ENCODE measurements at regions not wholly inside any gene's neighbourhood (a gene's known extent, or its start where the extent isn't known, plus 50 kb on each side); places are given as distances from the start of the nearest gene placed in this dataset.
A peak's percentile ranks its signal among the peaks of the same experiment; 100 is the strongest.

- no peak for DNase-seq
Measured at GRCh38 chr5:4243479-4244264, 648.0 kb downstream of the IRX1 start.

DNA sequence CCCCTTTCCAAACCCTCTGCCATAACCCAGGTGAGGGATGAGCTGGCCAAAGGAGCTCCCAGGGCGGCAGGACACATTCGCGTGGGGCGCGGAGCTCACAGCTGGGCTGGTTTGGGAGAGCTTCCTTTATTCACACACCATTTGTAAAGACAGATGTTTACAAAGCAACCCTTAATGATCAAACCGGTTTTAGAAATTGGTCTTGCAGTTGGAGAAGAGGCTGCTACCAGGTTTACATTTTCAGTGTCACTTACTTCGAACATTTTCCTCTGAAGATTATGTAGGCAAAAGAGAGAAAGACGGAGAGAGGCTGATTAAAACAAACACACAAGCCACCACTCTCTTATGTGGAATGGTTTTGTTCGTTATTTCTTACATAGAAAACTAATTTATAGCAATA, 648.7 kb downstream of the IRX1 start:
- no peak for DNase-seq

GRCh38 chr5:4245076-4245475, 649.4 kb downstream of the IRX1 start:
- DNase-seq: no peak

DNA sequence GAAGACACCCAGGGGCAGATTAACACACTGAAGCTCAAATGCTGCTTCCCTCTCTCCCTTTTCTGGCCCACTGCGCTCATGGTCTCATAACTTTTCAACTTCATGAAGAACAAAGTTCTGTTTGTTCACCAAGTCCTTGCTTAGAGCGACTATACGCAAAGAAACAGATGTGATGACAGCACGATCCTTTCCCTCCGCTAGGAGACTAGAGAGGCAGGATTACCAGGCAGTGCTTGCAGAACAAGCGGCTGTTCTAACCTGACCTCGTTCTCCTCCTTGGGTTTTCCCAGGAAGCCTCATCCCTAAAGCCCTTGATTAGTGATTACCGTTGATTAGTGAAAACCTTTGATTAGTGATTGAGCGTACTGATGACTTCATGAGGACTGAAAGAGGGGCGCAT, 649.9 kb downstream of the IRX1 start:
- no peak for DNase-seq

- no peak for DNase-seq
Measured at GRCh38 chr5:4246447-4246846, 650.8 kb downstream of the IRX1 start.

GRCh38 chr5:4250254-4250653, 654.6 kb downstream of the IRX1 start:
- no peak for DNase-seq

DNA sequence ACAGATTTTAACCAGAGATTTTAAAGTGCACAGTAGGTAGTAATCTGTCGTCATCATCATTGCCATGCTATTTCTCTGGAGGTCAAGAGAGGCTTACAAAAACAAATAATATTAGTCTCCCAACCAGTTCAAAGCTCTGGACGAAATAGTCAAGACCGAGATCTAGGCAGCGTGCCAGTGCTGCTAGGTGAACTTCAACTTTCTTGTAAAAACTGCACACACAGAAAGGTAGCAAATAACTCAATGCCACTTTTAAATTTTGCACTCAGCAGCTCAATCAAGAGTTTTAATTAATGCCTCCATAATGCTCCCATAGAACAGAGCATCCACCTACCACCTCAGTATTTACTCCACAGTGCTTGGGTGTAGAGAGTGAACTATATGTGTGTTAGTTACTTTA, 656.8 kb downstream of the IRX1 start:
- no peak for DNase-seq

GRCh38 chr5:4254736-4255135, 659.1 kb downstream of the IRX1 start:
- no peak for DNase-seq

GRCh38 chr5:4255441-4255840, 659.8 kb downstream of the IRX1 start:
- DNase-seq: no peak

DNA sequence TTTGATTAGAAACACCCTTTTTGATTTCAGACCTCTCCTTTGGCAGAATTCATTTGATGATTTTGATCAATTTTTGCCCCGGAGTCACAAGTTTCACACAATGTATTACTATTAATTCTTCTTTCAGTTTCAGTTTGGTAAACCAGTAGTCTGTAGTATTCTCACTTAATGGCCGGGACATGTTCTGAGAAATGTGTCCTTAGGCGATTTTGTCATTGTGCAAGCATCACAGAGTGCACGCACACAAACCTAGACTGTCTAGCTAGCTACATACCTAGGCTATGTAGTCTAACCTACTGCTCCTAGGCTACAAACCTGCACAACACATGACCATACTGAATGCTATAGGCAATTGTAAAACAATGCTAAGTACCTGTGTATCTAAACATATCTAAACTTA, 662.5 kb downstream of the IRX1 start:
- DNase-seq: no peak

GRCh38 chr5:4271193-4271592, 675.6 kb downstream of the IRX1 start:
- no peak for DNase-seq

GRCh38 chr5:4275232-4275631, 679.6 kb downstream of the IRX1 start:
- DNase-seq: no peak

GRCh38 chr5:4294878-4295277, 699.2 kb downstream of the IRX1 start:
- DNase-seq: no peak

DNA sequence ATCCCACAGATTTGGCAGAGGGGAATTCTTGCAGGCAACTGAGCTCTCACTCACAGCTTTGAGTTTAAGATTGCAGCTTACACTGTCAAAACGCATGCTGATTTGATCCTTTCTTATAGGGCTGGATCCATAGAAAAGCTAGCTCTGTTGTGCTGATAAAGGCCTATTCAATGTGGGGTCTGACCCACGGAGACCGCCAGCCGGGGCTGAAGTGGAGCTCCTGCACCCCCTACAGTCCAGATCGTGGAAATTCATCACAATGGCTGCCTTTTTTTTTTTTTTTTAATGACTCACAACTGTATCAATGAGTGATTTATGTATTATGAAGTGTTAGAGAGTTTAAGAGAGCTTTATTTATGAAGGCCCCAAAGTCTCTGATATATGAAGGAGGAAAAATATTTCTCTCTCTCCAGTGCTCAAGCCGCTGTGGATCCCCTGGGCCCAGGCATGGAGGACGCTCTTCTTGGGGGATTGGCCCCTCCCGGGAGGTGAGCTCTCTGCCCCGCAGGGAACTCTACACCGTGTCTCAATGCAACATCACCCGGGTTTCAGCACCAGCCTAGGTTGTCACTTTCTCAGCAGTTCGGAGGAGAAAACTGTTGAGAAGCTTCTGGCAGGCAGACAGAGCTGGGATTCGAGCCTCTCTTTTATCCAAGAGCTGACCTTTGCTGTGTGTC, 700.2 kb downstream of the IRX1 start:
- DNase-seq: peak; percentile 62

DNA sequence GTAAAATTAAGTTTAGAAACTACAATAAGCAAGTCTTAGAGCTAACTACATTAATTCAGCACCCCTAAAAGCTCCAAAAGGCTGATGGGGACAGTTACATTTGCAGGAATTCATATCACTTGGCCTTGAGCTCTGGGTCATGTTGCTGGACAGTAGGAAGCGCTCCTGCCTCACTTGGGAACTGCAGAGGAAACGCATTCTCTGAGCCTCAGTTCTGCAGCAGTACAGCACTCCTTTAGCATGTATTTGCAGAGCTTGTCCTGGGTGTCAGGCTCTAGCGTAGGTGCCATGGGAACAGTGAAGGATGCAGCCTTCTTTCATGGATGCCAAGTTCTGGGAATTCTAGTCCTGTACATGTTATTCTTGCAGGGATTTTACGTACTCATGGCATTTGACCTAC, 710.4 kb downstream of the IRX1 start:
- DNase-seq: no peak

GRCh38 chr5:4309026-4309425, 713.4 kb downstream of the IRX1 start:
- no peak for DNase-seq

DNA sequence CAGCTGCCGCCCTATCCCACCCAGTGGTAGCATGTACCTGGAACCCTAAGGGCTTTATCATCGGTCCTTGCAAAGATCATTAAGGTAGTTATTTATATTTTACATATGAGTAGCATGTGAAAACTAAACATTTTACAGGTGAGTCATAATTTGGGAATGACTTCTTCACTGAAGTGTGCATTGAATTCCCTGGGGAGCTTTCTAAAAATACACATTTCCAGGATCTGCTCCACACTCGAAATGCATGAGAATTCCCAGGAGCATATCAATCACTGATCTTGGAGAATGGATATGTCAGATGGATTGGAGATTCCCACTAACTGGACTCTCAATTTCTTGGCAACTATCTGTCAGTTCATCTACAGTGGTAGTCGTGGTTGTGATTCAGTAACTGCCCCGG, 717.5 kb downstream of the IRX1 start:
- no peak for DNase-seq

DNA sequence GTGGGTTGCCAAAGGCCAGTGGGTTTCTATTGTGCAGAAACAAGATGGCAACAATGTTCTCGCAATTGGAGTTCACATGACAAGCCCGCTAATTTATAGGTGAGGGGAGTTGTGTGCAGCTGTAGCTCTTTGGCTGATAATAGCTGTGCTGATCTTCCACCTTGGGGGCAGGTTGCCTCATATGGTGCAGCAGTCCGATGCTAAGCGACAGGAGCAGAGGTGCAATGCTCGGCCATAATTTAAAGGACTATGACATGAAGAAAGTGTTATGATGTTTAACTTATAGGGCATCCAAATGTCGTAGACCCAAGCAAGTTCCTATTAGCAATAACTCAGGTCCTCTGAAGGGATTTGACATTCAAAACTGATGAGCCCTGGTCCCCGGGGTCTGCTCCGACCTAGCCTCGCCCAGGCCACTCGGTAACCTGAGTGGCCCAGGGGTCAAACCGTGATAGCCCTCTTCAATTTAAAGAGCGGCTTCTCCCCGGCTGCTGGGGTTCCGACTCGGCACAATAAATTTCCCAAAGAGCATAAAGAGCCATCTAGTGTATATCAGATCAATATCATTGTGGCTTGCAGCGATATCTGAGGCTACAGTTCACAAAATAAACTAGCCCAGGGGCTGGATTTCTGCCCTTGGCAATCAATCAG, 724.0 kb downstream of the IRX1 start:
- no peak for DNase-seq

GRCh38 chr5:4330327-4330726, 734.7 kb downstream of the IRX1 start:
- no peak for DNase-seq

DNA sequence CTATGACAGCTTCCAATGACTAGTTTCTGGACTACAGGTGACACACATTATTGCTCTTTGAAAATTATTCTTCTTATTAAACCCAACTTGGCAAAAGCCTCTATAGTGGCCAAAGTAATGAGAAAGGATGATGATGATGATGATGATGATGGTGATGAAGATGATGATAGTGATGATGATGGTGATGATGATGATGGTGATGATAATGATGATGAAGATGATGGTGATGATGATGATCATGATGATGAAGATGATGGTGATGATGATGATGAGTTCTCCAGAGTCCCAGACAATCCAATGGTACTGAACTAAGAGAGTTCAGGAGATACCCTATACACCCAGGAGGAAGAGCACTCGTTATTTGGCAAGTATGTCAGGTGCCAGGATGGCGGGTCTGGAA, 739.4 kb downstream of the IRX1 start:
- DNase-seq: no peak

DNA sequence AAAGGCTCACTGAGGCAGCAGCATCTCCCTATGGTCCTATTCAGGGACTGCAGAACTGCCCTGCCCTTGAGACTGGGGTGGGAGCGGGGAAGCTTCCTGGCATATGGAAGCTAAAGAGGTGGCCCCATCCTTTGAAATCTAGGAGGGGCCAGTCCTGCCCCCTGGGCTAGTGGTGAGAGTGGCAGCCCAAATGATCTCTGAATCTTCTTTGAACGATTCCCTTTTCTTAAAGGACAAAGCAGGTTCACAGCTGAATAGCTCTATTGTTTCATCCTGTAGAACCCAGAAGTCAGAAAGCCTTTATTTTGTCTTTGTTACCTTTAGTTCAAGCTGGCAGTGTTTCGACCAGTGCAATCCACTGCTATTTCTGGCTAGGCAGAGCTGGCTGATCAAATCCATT, 741.9 kb downstream of the IRX1 start:
- no peak for DNase-seq

GRCh38 chr5:4339949-4340348, 744.3 kb downstream of the IRX1 start:
- no peak for DNase-seq

DNA sequence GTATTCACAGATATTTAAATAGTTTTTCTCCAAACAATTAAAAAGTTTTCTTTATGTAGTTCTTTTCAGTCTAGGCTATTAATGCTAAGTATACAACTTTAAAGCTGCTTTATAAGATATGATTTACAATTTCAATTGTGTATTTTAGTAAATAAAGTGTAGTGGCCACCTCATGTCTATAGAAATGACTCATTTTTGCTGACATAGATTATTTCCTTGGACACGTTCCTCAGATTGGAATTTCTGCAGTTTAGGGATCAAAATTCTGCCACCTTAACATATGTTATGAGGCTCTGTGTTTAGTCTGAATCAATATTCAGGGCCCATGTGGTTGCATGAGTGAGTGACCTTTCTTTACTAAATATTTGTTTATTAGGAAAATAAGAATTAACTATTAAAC, 750.2 kb downstream of the IRX1 start:
- no peak for DNase-seq

GRCh38 chr5:4348423-4348822, 752.8 kb downstream of the IRX1 start:
- DNase-seq: no peak

All from left hindlimb (tissue), 1 donor.